Caco-2 (cell line): ENCODE measurements at regions not wholly inside any gene's neighbourhood (a gene's known extent, or its start where the extent isn't known, plus 50 kb on each side); places are given as distances from the start of the nearest gene placed in this dataset.
"Not testable (repeated sequence)": the region's sequence is repeated elsewhere in the genome, so short reads cannot be mapped to it uniquely, and the experiment has no call there.

Source experiments
- BruUV-seq: library from RNA; stranded (reverse); fragments of 400-500 nt; replicated peaks from 2 replicates; lab custom pipeline; 2021; lab: Mats Ljungman, UMichigan
- CTCF ChIA-PET: fragments of 300-600 bp; sonication (Branson Sonifier 250); formaldehyde crosslinking; loops from one replicate; lab custom pipeline; 2022; ENCODE audit warnings: antibody characterized with exemption; lab: Charles Lee
- POLR2A ChIA-PET: fragments of 300-600 bp; sonication (Branson Sonifier 250); formaldehyde crosslinking; loops from one replicate; lab custom pipeline; 2022; ENCODE audit warnings: antibody characterized with exemption; lab: Charles Lee
- DNase-seq, 2 experiments: peaks; one replicate each; pipeline versions ENCODE4 v3.0.0 to v3.0.0-alpha.2; 2020 to 2022
- H3K27me3 ChIP-seq: replicated peaks from 2 replicates; pipeline ENCODE4 v1.6.0; 2011; ENCODE audit warnings: low read length; ENCODE audit not compliant: control insufficient read depth, insufficient read depth
- H3K36me3 ChIP-seq: 2 replicates; pipeline ENCODE4 v1.5.1; 2011; ENCODE audit warnings: low read length; ENCODE audit not compliant: control insufficient read depth, insufficient read depth
- H3K4me1 ChIP-seq: fragments of 250-450 bp; sonication (Bioruptor Pico); 2 replicates; pipeline ENCODE4 v1.5.1; 2020; ENCODE audit warnings: mild to moderate bottlenecking
- H3K4me3 ChIP-seq: 2 replicates; pipeline ENCODE4 v1.5.1; 2011; ENCODE audit warnings: low read depth, mild to moderate bottlenecking, control low read depth, low read length
- H3K9me3 ChIP-seq: fragments of 250-450 bp; sonication (Bioruptor Pico); 2 replicates; pipeline ENCODE4 v1.5.1; 2020; ENCODE audit warnings: mild to moderate bottlenecking, moderate library complexity
- H3K27ac Mint-ChIP-seq: one replicate; pipeline ENCODE4 v1.8.0; 2022; ENCODE audit warnings: mixed read lengths; ENCODE audit not compliant: unreplicated experiment
- H3K27me3 Mint-ChIP-seq: one replicate; pipeline ENCODE4 v1.8.0; 2022; ENCODE audit warnings: mixed read lengths; ENCODE audit not compliant: insufficient read depth, unreplicated experiment
- H3K36me3 Mint-ChIP-seq: one replicate; pipeline ENCODE4 v1.8.0; 2022; ENCODE audit warnings: mild to moderate bottlenecking, mixed read lengths; ENCODE audit not compliant: insufficient read depth, unreplicated experiment
- H3K4me1 Mint-ChIP-seq: one replicate; pipeline ENCODE4 v1.8.0; 2022; ENCODE audit warnings: low read depth, mixed read lengths; ENCODE audit not compliant: unreplicated experiment
- H3K4me3 Mint-ChIP-seq: one replicate; pipeline ENCODE4 v1.8.0; 2022; ENCODE audit warnings: mild to moderate bottlenecking, moderate library complexity, mixed read lengths; ENCODE audit not compliant: unreplicated experiment
- H3K9me3 Mint-ChIP-seq: one replicate; pipeline ENCODE4 v1.8.0; 2022; ENCODE audit warnings: mixed read lengths; ENCODE audit not compliant: unreplicated experiment
- intact Hi-C: fragments of 100-400 bp; cut with micrococcal nuclease; formaldehyde crosslinking; loops from one replicate; pipeline ENCODE4 v1.10.0; 2022; ENCODE audit not compliant: unreplicated experiment
- TF ChIP-seq, protein P1 (sequence below), 2 experiments: fragments of 200-600 bp in 1 of 2; IDR thresholded peaks; 1 replicate in 1 of 2; 2 replicates in 1 of 2; pipeline versions ENCODE4 v1.5.1 to v1.8.0; 2011 to 2022; ENCODE audit warnings: antibody characterized with exemption in 1 of 2, control low read depth in 1 of 2, inconsistent platforms in 1 of 2, low read depth in 1 of 2, low read length in 1 of 2, mild to moderate bottlenecking in 1 of 2, moderate library complexity in 1 of 2; ENCODE audit not compliant: insufficient read depth in 1 of 2, severe bottlenecking in 1 of 2, unreplicated experiment in 1 of 2

DNA sequence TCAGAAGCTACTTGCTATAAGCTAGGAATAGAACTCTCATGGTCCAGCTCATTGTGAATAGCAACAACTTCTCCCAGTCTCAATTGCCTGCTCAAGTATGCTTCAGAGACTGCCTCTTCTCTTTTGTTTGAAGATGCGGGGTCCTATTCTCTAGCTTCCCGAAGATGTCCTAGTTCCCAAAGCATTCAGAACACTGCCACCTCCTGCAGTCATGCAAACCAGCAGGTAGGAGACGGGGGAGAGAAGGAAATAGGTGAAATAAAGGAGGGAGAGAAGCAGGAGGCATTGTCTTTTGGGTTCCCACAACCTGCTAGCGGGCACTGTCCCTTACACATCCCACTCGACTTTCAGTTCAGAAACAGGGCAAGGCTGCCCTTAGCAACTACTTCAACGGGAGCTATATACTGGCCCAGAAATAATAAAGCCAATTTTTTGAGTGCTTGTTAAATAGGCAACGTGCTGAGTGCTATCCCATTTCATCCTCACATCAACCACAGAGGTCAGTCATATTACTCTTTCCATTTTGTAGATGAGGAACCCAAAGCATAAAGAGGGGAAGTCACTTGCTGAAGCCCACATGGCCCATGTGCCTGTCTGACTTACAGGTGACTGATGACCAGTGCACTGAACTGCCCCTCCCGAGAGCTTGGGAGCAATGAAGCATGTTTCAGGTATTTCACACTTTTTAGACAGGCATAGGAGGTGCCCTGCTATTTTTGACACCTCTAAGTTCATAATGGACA, 61.9 kb upstream of the ATXN1 start:
- no peaks in the 10 kb centered on the region for H3K9me3 Mint-ChIP-seq
- BruUV-seq, result no TSS peak
- H3K4me3 Mint-ChIP-seq, result no peak overlapping the region
- H3K4me1 ChIP-seq, result peaks cover 8% of the 10 kb centered on the region; the same call in 1 of the 2 replicates
- ChIA-PET POLR2A (no interaction called here), CTCF (no interaction called here)
- TF ChIP-seq, protein P1, sequence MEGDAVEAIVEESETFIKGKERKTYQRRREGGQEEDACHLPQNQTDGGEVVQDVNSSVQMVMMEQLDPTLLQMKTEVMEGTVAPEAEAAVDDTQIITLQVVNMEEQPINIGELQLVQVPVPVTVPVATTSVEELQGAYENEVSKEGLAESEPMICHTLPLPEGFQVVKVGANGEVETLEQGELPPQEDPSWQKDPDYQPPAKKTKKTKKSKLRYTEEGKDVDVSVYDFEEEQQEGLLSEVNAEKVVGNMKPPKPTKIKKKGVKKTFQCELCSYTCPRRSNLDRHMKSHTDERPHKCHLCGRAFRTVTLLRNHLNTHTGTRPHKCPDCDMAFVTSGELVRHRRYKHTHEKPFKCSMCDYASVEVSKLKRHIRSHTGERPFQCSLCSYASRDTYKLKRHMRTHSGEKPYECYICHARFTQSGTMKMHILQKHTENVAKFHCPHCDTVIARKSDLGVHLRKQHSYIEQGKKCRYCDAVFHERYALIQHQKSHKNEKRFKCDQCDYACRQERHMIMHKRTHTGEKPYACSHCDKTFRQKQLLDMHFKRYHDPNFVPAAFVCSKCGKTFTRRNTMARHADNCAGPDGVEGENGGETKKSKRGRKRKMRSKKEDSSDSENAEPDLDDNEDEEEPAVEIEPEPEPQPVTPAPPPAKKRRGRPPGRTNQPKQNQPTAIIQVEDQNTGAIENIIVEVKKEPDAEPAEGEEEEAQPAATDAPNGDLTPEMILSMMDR (IDR thresholded peaks at IDR 0.05; ENCODE audit: insufficient read depth in 1 of 2, low read depth in 1 of 2, low read length in 1 of 2, severe bottlenecking in 1 of 2, unreplicated experiment in 1 of 2), result no peak
- DNase-seq, result no peak
- no peaks in the 10 kb centered on the region; the same call in 1 of the 2 replicates for H3K36me3 ChIP-seq
- no peaks in the 10 kb centered on the region for H3K9me3 ChIP-seq
- no peaks in the 10 kb centered on the region for H3K27me3 ChIP-seq
- no peaks in the 10 kb centered on the region for H3K4me1 Mint-ChIP-seq
- no peak overlapping the region for H3K27ac Mint-ChIP-seq
- no peak overlapping the region for H3K4me3 ChIP-seq
- intact Hi-C loops, result no loop called here
- H3K36me3 Mint-ChIP-seq, result no peaks in the 10 kb centered on the region
- H3K27me3 Mint-ChIP-seq, result peaks cover 11% of the 10 kb centered on the region

DNA sequence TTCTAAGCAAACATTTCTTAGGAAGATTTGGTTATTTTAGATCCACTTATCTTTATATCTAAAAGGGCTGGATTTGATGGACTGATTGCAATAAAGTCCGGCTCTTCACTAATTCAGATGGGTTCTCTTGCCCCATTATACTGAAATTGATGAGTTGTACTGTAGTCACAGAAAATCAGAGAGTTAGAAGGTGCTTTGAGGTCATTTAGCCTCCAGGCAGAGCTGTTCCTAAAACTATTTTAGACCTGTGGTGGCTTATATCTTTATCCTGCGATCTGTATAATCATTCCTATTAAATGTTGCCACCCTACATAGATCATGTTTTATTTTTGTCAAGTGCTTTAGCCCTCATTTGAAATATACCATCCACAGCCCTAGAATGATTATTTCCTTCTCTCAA, 61.3 kb upstream of the ATXN1 start:
- BruUV-seq, result no TSS peak
- H3K4me3 Mint-ChIP-seq, result no peak overlapping the region
- Histone ChIP-seq H3K4me1 (peaks cover 8% of the 10 kb centered on the region; the same call in 1 of the 2 replicates), H3K36me3 (no peaks in the 10 kb centered on the region; the same call in 1 of the 2 replicates), H3K27me3 (no peaks in the 10 kb centered on the region), H3K9me3 (no peaks in the 10 kb centered on the region), H3K4me3 (no peak overlapping the region)
- intact Hi-C loops, result no loop called here
- no peaks in the 10 kb centered on the region for H3K9me3 Mint-ChIP-seq
- no peak for DNase-seq
- H3K4me1 Mint-ChIP-seq, result no peaks in the 10 kb centered on the region
- ChIA-PET CTCF (no interaction called here), POLR2A (interaction anchor here (0.6 kb wide), 1 partner anchor 778 kb away, joined by 8 read pairs; no protein-coding TSS in a partner anchor)
- no peak overlapping the region for H3K27ac Mint-ChIP-seq
- TF ChIP-seq, protein P1 (IDR thresholded peaks at IDR 0.05; ENCODE audit: insufficient read depth in 1 of 2, low read depth in 1 of 2, low read length in 1 of 2, severe bottlenecking in 1 of 2, unreplicated experiment in 1 of 2), result no peak
- H3K36me3 Mint-ChIP-seq, result no peaks in the 10 kb centered on the region
- H3K27me3 Mint-ChIP-seq, result peaks cover 10% of the 10 kb centered on the region

DNA sequence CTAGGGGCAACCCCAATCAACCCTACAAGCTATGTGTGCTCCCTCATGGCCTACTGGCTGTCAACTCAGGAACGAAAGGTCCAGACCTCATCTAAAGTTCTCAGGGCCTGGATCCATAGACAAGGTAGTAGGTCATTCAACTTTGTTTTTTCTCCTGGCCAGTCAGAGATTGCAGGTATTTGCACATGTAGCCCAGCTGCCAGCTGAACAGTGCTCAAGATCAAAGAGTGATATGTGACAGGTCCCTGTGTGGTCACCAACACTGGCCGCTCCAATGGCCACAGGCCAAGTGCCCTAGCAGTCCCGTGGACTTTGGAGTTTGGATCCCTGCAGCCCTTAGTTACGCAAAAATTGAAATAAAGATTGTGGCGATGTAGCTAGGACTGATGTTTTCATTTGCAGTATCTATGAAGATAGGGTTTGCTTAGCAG, 60.6 kb upstream of the ATXN1 start:
- H3K27me3 ChIP-seq, result no peaks in the 10 kb centered on the region
- no peak overlapping the region for H3K27ac Mint-ChIP-seq
- no peaks in the 10 kb centered on the region for H3K9me3 Mint-ChIP-seq
- no peaks in the 10 kb centered on the region; the same call in 1 of the 2 replicates for H3K36me3 ChIP-seq
- no peak overlapping the region for H3K4me3 ChIP-seq
- ChIA-PET POLR2A (interaction anchor here (0.6 kb wide), 1 partner anchor 779 kb away, joined by 8 read pairs; no protein-coding TSS in a partner anchor), CTCF (no interaction called here)
- TF ChIP-seq, protein P1 (IDR thresholded peaks at IDR 0.05; ENCODE audit: insufficient read depth in 1 of 2, low read depth in 1 of 2, low read length in 1 of 2, severe bottlenecking in 1 of 2, unreplicated experiment in 1 of 2), result no peak
- H3K4me1 ChIP-seq, result peaks cover 8% of the 10 kb centered on the region; the same call in 1 of the 2 replicates
- intact Hi-C loops, result no loop called here
- BruUV-seq, result no TSS peak
- H3K4me3 Mint-ChIP-seq, result no peak overlapping the region
- peaks cover 5% of the 10 kb centered on the region for H3K27me3 Mint-ChIP-seq
- no peaks in the 10 kb centered on the region for H3K4me1 Mint-ChIP-seq
- H3K9me3 ChIP-seq, result no peaks in the 10 kb centered on the region
- H3K36me3 Mint-ChIP-seq, result no peaks in the 10 kb centered on the region
- peak; percentile 45 to 48 for DNase-seq

DNA sequence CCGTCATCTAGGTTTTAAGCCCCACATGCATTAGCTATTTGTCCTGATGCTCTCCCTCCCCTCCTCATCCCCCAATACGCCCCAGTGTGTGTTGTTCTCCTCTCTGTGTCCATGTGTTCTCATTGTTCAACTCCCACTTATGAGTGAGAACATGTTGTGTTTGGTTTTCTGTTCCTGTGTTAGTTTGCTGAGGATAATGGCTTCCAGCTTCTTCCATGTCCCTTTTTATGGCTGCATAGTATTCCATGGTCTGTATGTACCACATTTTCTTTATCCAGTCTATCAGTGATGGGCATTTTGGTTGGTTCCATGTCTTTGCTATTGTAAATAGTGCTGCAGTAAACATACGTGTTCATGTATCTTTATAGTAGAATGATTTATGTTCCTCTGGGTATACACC, 59.0 kb upstream of the ATXN1 start:
- intact Hi-C loops, H3K4me3 ChIP-seq, DNase-seq, H3K4me1 ChIP-seq, H3K27ac Mint-ChIP-seq, H3K27me3 ChIP-seq, POLR2A ChIA-PET, H3K36me3 Mint-ChIP-seq, H3K9me3 Mint-ChIP-seq, H3K27me3 Mint-ChIP-seq, H3K4me1 Mint-ChIP-seq, BruUV-seq, H3K36me3 ChIP-seq, H3K9me3 ChIP-seq, H3K4me3 Mint-ChIP-seq: not testable (repeated sequence)
- CTCF ChIA-PET, result interaction anchor here (1.0 to 1.8 kb wide), 2 partner anchors 57 to 81 kb away, joined by 6 to 7 read pairs; no protein-coding TSS in a partner anchor
